EH (cell line): ENCODE measurements at regions not wholly inside any gene's neighbourhood (a gene's known extent, or its start where the extent isn't known, plus 50 kb on each side); places are given as distances from the start of the nearest gene placed in this dataset.

Experiments
- DNase-seq: peaks from one replicate; pipeline ENCODE4 v3.0.0-alpha.2; 2015; ENCODE audit warnings: low read depth

DNA sequence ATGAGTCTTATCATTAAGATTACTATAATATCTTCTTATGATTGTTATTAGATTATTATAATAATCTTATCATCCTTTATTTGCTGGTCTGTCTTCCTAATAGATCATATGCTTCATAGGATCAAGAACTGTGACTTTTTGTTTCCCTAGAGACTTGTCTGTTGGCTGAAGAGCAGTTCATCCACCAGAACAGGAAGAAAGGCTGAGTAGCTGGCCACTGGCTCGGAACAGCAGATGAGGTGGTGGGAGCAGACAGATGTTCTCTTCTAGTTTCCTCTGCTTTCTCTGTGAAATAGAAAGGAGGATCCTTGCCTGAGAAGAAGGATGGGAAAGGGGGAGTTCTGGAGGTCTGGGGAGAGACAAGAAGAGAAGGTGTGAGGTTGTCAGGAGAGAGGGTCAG lies 120.0 kb downstream of the CCNA1 start:
- DNase-seq = no peak

DNA sequence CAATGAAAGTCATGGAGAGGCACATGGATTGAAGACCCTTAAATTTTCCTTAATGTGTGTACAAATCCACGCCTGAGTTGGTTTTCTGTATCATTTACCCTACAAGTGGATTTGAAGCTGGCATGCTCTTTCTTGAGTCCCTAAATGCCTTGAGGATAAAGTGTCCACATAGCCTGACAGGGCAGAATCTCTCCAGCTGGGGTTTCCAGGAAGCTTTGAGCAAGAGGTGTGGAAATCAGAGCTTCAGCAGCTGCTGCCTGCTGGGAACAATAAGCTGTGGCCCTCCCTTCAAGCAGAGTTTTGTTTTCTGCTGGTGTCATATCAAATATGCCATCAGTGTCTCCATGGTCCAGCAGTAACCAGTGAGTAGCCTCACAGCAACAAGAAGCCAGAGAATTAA lies 120.3 kb upstream of the SERTM1 start:
- no peak for DNase-seq

DNA sequence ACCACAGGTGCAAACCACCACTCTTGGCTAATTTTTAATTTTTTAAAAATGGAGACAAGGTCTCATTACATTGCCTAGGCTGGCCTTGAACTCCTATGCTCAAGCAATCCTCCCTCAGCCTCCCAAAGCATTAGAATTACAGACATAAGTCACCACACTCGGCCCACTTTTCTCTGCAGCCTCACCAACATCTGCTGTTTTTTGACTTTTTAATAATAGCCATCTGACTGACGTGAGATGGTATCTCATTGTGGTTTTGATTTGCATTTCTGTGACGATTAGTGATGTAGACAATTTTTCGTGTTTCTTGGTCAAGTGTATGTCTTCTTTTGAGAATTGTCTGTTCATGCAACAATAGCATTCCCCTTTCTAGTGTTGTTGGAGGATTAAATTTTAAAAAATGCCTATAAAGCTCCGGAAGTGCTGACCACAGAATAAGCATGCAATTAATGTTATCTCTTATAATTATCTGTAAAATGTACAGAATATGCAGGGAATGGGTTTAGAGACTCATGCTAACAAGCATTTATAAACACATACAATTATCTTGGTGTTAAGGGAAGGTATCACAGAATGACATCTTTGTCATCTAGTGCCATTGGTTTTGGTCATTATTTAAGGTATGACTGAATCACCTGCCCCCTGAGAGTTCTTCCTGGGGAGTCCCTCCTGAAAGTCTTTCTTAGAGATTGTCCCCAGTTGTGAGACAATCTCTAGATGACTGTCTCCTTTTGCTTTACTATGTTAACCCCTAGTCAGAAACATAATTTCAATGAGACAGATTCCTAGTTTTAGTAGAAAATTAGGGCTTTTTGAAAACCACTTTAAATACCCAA lies 118.5 kb upstream of the SERTM1 start:
- no peak for DNase-seq

DNA sequence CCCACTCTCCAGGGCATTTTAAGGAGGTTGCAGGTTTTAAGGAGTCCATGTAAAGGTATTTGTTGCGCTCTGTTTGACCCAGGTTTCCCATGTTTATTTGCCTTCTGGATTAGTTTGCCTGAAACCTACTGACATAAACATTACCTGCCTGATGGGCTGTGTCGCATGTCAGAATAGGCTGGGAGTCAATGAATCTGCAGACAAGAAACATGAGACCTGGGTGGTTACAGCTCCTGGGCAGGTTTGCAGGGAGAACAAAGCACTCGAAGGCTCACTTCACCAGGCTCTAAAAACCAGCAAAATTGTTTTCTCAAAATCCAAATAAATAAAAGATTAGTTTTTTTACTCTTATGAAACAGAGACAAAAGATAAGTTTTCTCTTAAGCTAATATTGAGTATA lies 114.4 kb upstream of the SERTM1 start:
- no peak for DNase-seq

DNA sequence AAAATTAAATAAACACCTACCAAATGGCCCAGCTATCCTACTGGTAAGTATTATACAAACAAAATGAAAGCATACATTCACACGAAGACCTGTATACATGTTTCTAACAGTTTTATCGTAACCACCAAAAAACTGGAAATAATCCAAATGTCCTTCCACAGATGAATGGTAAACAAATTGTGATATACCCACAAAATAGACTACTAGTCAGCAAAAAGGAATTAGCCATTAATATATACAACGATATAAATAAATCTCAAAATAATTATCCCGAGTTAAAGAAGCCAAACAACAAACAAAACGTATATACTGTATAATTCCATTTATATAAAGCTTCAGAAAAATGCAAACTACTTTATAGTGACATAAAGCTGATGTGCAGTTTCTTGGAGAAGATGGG lies 106.3 kb upstream of the SERTM1 start:
- no peak for DNase-seq

DNA sequence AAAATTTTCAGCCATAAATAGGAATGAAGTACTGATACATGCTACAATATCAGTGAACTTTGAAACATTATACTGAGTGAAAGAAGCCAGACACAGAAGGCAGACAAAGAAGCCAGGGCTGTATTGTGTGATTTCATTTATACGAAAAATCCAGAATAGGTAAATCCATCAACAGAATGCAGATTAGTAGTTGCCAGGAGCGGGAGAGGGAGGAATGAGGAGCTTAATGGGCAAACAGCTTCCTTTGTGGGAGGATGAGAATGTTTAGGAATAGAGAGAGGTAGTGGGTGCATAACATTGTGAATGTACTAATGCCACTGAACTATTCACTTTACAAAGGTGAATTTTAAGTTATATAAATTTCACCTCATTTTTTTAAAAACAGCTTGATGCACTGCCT lies 103.3 kb upstream of the SERTM1 start:
- DNase-seq = no peak

DNA sequence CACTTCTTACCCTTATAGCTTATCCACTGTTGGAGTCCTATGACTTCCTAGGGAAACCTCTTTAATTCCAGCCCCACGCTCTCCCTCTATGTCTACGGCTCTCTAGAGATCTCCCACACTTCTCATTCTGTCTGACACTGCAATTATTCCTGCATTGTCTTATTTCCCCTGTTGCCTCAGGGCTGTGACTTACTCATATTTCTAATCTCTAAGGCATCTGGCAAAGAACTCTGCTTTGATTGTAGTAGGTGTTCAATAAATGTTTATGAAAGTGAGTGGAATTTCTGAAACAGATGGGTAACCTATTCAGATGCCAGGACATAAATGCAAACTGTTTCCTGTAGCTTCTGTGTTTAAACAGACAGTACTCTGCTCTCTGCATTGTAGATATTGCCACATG lies 102.4 kb upstream of the SERTM1 start:
- no peak for DNase-seq

DNA sequence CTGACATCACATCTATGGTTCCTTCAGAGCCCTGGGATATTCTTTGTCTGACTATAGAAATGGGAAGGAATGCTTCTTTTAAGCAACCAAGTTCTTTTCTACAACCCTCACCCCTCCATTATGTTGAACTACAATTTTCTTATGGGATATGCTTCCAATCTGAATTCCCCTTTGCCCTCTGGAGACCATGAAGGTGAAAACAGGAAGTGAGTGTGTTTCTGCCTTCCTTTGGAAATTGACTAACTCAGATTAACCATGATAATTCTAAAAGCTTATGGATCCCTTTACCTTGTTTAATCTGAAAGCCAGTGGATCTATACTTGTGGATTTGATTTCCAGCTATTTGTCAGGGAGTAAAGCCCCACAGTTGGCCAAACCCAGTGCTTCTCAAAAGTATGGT lies 90.8 kb upstream of the SERTM1 start:
- DNase-seq = no peak

DNA sequence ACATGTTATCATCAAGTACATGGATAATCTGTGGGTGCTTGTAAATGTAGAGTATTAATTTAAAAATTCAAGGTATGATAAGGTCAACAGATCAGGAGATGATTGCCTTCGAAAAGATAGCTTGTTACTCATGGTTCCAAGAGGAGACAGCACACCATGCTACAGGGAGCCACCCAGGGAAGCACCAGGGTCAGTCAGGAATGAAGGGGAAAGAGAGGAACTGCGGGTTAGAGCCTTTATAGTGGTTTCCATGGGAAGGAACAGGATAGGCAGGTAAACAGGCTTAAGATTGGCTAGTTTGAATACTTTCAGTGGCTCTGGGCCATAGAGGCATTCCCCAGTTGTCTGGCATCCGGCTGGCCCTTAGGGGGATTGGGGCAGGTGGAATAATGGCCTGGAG lies 74.2 kb upstream of the SERTM1 start:
- no peak for DNase-seq

DNA sequence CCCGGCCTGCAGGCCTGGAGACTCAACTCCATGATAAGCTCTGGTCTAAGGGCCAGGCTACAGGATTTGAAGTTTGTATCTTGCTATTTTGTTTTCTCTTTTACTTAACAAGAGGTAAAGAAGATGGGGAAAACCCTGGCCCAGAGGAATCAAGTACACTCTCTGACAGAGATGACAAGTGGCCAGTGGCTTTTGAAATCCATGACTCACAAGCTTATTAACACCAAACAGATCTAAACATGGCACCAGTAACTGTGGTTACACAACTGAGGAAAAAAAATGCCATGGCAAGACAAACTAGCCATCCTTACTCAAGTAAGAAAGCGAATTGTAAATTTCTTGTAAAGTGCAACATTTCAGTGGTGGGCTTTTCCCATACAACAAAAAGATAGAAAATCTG lies 72.6 kb upstream of the SERTM1 start:
- no peak for DNase-seq

DNA sequence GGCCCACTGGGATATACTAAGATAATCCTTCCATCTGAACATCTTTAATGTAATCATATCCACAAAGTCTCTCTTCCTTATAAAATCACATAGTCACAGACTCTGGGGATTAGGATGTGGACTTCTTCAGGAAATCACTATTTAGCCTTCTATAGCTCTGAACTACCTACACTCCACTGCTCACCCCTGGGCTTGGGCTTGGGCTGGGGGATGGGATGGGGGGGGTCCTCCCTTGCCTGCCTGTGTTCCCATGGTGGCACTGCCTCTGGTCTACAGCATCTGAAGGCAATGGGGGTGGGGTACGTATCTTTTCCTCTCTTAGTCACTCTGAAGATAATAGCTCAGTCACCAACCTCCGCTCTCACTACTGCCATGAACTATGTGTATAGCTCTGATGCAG lies 67.8 kb upstream of the SERTM1 start:
- DNase-seq = no peak

DNA sequence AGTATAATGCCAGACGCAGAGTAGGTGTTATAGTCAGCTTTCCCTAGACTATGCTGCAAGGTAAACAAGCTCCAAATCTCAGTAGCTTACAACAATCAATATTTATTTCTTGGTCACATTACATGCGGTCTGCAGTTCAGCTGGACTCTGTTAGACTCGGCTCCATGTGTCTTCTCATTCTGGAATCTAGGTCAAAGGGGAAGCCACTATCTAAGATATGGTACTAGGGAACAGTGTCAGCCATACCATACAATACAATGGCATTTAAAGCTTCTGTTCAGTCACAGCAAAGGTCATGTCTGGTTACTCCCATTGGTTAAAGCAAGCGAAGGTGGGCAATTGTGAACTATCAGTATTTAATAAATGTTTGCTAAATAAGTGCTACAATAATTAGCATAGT lies 65.3 kb upstream of the SERTM1 start:
- no peak for DNase-seq

DNA sequence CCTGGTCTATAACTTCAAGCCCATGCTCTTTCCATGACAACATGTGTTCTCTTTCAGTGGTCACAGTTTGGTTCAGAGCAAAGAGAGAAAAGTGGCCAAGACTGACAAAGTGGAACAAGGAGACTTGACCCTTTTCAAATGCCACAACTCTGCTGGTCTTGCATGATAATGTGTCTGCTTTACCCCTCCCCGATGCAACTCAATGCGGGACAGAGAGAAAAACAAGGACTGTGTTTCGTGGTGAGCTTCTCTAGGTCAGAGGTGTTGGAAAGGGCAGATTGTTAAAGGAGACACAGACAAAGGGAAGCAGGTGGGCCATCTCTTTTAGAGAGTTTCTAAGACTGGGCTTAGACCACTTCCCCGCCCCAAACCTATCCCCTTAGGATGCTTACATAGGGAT lies 61.6 kb upstream of the SERTM1 start:
- DNase-seq = no peak

DNA sequence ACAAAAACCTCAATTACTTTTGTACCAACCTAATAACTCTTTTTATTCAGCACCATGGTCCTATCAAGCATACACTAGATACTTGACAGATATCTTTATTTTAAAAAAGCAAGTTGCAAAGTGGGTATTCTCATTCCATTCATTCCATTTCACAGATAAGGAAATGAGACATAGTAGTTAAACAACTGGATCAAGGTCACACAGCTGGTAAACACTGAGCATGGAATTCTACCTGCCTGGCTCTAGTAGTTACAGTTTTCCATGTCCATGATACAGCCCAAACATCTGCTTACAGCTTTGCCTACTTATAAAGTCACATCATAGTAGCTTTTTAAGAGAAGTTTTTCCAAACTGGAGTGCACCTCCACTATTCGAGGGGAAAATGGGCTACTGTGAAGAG lies 57.1 kb upstream of the SERTM1 start:
- no peak for DNase-seq

DNA sequence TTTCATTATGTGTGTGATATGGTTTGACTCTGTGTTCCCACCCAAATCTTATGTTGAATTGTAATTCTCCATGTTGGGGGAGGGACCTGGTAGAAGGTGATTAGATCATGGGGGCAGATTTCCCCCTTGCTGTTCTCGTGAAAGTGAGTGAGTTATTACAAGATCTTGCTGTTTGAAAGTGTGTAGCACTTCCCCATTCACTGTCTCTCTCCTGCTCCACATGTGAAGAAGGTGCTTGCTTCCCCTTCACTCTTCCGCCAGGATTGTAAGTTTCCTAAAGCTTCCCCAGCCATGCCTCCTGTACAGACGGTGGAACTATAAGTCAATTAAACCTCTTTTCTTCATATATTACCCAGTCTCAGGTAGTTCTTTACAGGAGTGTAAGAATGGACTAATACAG lies 54.3 kb upstream of the SERTM1 start:
- no peak for DNase-seq
